ENCODE measurements at regions not wholly inside any gene's neighbourhood (a gene's known extent, or its start where the extent isn't known, plus 50 kb on each side); places are given as distances from the start of the nearest gene placed in this dataset.

GRCh38 chr9:107648153-107648715 lies 158.7 kb upstream of the KLF4 start:
- intact Hi-C loops (cut with micrococcal nuclease) = no loop called here
- Histone ChIP-seq H4K20me1 (ENCODE audit: insufficient read depth, low read length) (no peaks in the 10 kb centered on the region), H3K27me3 (ENCODE audit: control insufficient read depth, insufficient read depth, low read length) (peaks cover 2% of the 10 kb centered on the region), H2BK120ac (ENCODE audit: low read depth, low read length) (no peak overlapping the region), H2AK9ac (replicated peaks; ENCODE audit: low read depth, low read length, poor library complexity) (no peak overlapping the region), H2BK15ac (ENCODE audit: low read depth, low read length) (no peak overlapping the region), H2BK5ac (ENCODE audit: low read depth, low read length, poor library complexity, severe bottlenecking) (no peak overlapping the region), H4K8ac (ENCODE audit: low read depth in 2 of 2, low read length in 2 of 2) (no peak overlapping the region), H3K9ac (ENCODE audit: low read depth, low read length) (no peak overlapping the region), H3K23ac (ENCODE audit: low read depth, low read length) (no peak overlapping the region), H2AK5ac (ENCODE audit: low read depth, low read length) (no peak overlapping the region), H2BK20ac (ENCODE audit: low read depth, low read length) (no peak overlapping the region), H3K9me1 (ENCODE audit: insufficient read depth, low read length) (0 out of 2 replicates have a peak, but pooled peaks cover 2% of the 10 kb centered on the region), H3K4me2 (ENCODE audit: low read depth, low read length) (no peak overlapping the region), H3K4ac (ENCODE audit: low read depth, low read length) (no peak overlapping the region), H3K4me3 (ENCODE audit: insufficient read depth, low read depth, low read length) (no peak overlapping the region), H3K4me1 (ENCODE audit: control insufficient read depth, insufficient read depth, low read length) (peaks cover 5% of the 10 kb centered on the region; the same call in 1 of the 2 replicates), H3K27ac (ENCODE audit: insufficient read depth, low read length) (no peak overlapping the region), H3K36me3 (ENCODE audit: control insufficient read depth, insufficient read depth, low read length) (no peaks in the 10 kb centered on the region), H3K79me1 (ENCODE audit: low read depth in 1 of 2, low read length in 2 of 2) (no peaks in the 10 kb centered on the region), H2AFZ (replicated peaks; ENCODE audit: low read length, poor library complexity) (no peak overlapping the region), H3K56ac (ENCODE audit: extremely low read depth, insufficient read depth, low read length) (no peak overlapping the region), H4K91ac (ENCODE audit: insufficient read depth, low read depth, low read length) (no peak overlapping the region), H3K14ac (replicated peaks; ENCODE audit: low read depth, low read length) (no peak overlapping the region; the same call in 1 of the 2 replicates), H4K5ac (ENCODE audit: low read depth, low read length) (no peak overlapping the region), H3K9me3 (ENCODE audit: control insufficient read depth, insufficient read depth, low read length) (no peaks in the 10 kb centered on the region), H3K18ac (ENCODE audit: low read depth, low read length) (no peak overlapping the region)
- ATAC-seq (ENCODE audit: low read depth) = no peak
- CTCF ChIA-PET = no interaction called here
- TF ChIP-seq BHLHE40 (IDR thresholded peaks at IDR 0.05; ENCODE audit: low read depth, low read length) = no peak
- TF ChIP-seq POLR2A (IDR thresholded peaks at IDR 0.05; ENCODE audit: low read depth, low read length) = no peak
- no peak for TF ChIP-seq CEBPB (IDR thresholded peaks at IDR 0.05; ENCODE audit: low read depth, low read length)
- DNase-seq = no peak
- BruUV-seq (replicated peaks) = no TSS peak
- POLR2A ChIA-PET (ENCODE audit: unreplicated experiment) = no interaction called here
- WGBS, 2 experiments (ENCODE audit: extremely low coverage in 2 of 2, insufficient read length in 1 of 2) = no CpG with 5 or more reads among the region's 12 CpGs
- in situ Hi-C loops (cut with MboI; ENCODE audit: low sequenced_read_pairs) = no loop called here
- dilution Hi-C loops (cut with HindIII; ENCODE audit: low sequenced_read_pairs, unreplicated experiment) = no loop called here
